B cell (primary cell): ENCODE measurements at regions not wholly inside any gene's neighbourhood (a gene's known extent, or its start where the extent isn't known, plus 50 kb on each side); places are given as distances from the start of the nearest gene placed in this dataset.

ENCODE experiments used
- CTCF ChIP-seq: fragments of 200-600 bp; IDR thresholded peaks from one replicate; pipeline ENCODE4 v1.8.0; 2022; ENCODE audit warnings: antibody characterized with exemption, mild to moderate bottlenecking
- EZH2 ChIP-seq: IDR thresholded peaks from 2 replicates; pipeline ENCODE4 v1.6.1; 2012; ENCODE audit warnings: borderline replicate concordance, low read depth, mild to moderate bottlenecking, moderate library complexity, low read length; ENCODE audit not compliant: insufficient read depth, poor library complexity, severe bottlenecking

- TF ChIP-seq EZH2 (no peak), CTCF (no peak)
Measured at GRCh38 chr13:94776300-94776699, 64.0 kb upstream of the SOX21 start.
